ENCODE measurements at regions not wholly inside any gene's neighbourhood (a gene's known extent, or its start where the extent isn't known, plus 50 kb on each side); places are given as distances from the start of the nearest gene placed in this dataset.

DNA sequence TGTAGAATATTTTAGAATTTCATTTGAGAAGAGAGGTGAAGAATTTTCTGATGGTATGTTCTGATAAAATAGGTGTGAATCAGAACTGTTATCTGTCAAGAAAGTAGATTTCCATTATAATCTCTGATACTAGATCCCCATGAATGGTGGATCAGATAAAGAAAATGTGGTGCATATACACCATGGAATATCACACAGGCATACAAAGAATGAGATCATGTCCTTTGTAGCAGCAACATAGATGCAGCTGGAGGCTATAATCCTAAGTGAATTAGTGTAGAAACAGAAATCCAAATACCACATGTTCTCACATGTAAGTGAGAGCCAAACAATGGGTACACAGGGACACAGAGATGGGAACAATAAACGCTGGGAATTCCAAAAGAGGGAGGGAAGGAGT, 372.0 kb upstream of the ATP2B1 start:
- H2BK120ac ChIP-seq (ENCODE audit: low read depth, low read length, poor library complexity, severe bottlenecking): no peak overlapping the region
- no peak overlapping the region for H3K23ac ChIP-seq (ENCODE audit: insufficient read length, low read depth, low read length)
- DNase-seq: no peak
- no CpG with 5 or more reads among the region's 1 CpG for WGBS (ENCODE audit: extremely low coverage, insufficient read length, low lambda C conversion rate)
- no peak overlapping the region for H3K18ac ChIP-seq (ENCODE audit: insufficient read length, low read depth, low read length)
- Mint-ChIP-seq H3K27ac (no peak overlapping the region), H3K36me3 (ENCODE audit: insufficient read depth in 1 of 3, low read depth in 3 of 3) (no peaks in the 10 kb centered on the region), H3K27me3 (ENCODE audit: low read depth) (no peaks in the 10 kb centered on the region), H3K9me3 (no peaks in the 10 kb centered on the region), H3K4me3 (no peak overlapping the region), H3K4me1 (peaks cover 3 to 4% of the 10 kb centered on the region in 2 experiments)
- H2BK12ac ChIP-seq (ENCODE audit: insufficient read length, low read depth, low read length): no peak overlapping the region
- H4K8ac ChIP-seq (replicated peaks; ENCODE audit: insufficient read length, low read depth, low read length): no peak overlapping the region
- H3K27me3 ChIP-seq (ENCODE audit: insufficient read depth, low read length): no peaks in the 10 kb centered on the region
- no peak overlapping the region for H2BK15ac ChIP-seq (ENCODE audit: low read depth, low read length)
- no peak overlapping the region for H3T11ph ChIP-seq (ENCODE audit: low read length)
- no peak overlapping the region for H4K5ac ChIP-seq (ENCODE audit: insufficient read length, low read depth, low read length)
- H3K4ac ChIP-seq (ENCODE audit: low read depth, low read length): no peak overlapping the region
- H3K79me1 ChIP-seq (ENCODE audit: insufficient read depth, low read depth, low read length, poor library complexity, severe bottlenecking): no peaks in the 10 kb centered on the region
- H3K14ac ChIP-seq (ENCODE audit: insufficient read depth, low read length): no peak overlapping the region
- no peak overlapping the region for H2AK5ac ChIP-seq (ENCODE audit: insufficient read length, low read length)
- no peaks in the 10 kb centered on the region for H3K9me3 ChIP-seq (ENCODE audit: control insufficient read depth, low read depth, low read length)
- TF ChIP-seq, protein P1, sequence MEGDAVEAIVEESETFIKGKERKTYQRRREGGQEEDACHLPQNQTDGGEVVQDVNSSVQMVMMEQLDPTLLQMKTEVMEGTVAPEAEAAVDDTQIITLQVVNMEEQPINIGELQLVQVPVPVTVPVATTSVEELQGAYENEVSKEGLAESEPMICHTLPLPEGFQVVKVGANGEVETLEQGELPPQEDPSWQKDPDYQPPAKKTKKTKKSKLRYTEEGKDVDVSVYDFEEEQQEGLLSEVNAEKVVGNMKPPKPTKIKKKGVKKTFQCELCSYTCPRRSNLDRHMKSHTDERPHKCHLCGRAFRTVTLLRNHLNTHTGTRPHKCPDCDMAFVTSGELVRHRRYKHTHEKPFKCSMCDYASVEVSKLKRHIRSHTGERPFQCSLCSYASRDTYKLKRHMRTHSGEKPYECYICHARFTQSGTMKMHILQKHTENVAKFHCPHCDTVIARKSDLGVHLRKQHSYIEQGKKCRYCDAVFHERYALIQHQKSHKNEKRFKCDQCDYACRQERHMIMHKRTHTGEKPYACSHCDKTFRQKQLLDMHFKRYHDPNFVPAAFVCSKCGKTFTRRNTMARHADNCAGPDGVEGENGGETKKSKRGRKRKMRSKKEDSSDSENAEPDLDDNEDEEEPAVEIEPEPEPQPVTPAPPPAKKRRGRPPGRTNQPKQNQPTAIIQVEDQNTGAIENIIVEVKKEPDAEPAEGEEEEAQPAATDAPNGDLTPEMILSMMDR (conservative IDR thresholded peaks at IDR 0.05): no peak
- H4K91ac ChIP-seq (ENCODE audit: insufficient read length, low read depth, low read length): no peak overlapping the region
- no peak overlapping the region for H2BK20ac ChIP-seq (ENCODE audit: low read depth, low read length, poor library complexity, severe bottlenecking)
- no peak overlapping the region for H2AFZ ChIP-seq (ENCODE audit: low read length)
- no peaks in the 10 kb centered on the region for H3K4me1 ChIP-seq (ENCODE audit: insufficient read depth, low read length)
- no peaks in the 10 kb centered on the region for H4K20me1 ChIP-seq (ENCODE audit: control insufficient read depth, insufficient read depth, insufficient read length)
- H3K27ac ChIP-seq (ENCODE audit: insufficient read length, low read depth, low read length): no peak overlapping the region
- H3K23me2 ChIP-seq (ENCODE audit: insufficient read length, low read depth, low read length, poor library complexity, severe bottlenecking): no peaks in the 10 kb centered on the region
- H3K9ac ChIP-seq (ENCODE audit: extremely low read depth, insufficient read length, low read length): no peak overlapping the region
- H3K4me2 ChIP-seq (ENCODE audit: insufficient read depth, insufficient read length, low read length): no peak overlapping the region
- no peaks in the 10 kb centered on the region for H3K79me2 ChIP-seq (ENCODE audit: insufficient read depth, low read length)
- no peak overlapping the region for H2BK5ac ChIP-seq (ENCODE audit: insufficient read length, low read length)
- H3K56ac ChIP-seq (ENCODE audit: insufficient read length, low read depth, low read length): no peak overlapping the region

Data from H9 (cell line).